ELR (cell line): ENCODE measurements at regions not wholly inside any gene's neighbourhood (a gene's known extent, or its start where the extent isn't known, plus 50 kb on each side); places are given as distances from the start of the nearest gene placed in this dataset.

Experiments
- DNase-seq: peaks from one replicate; pipeline ENCODE4 v3.0.0-alpha.2; 2015; ENCODE audit warnings: low read depth

GRCh38 chr9:10674586-10674985, 61.8 kb upstream of the PTPRD start:
- DNase-seq = no peak

- DNase-seq = no peak
Observed at GRCh38 chr9:10678010-10678409, 65.2 kb upstream of the PTPRD start.

DNA sequence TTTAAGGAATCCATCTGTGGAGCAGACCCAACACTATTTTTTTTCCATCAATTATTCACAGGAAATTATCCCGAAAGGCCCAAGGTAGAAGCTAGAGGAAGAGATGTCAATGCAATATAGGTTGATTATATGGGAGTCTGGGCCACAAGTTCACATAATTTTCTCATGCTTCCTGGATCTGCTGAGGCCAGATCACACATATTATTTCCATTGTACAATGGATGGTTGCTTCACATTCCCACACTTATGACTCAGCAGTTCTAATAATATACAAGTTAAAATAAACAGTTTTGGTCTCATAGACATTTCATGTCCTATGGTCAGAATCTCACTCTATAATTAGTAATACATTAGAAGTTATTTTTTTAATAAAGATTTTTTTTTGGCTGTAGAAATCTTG, 66.0 kb upstream of the PTPRD start:
- DNase-seq = no peak

- no peak for DNase-seq
Observed at GRCh38 chr9:10686943-10687342, 74.1 kb upstream of the PTPRD start.

DNA sequence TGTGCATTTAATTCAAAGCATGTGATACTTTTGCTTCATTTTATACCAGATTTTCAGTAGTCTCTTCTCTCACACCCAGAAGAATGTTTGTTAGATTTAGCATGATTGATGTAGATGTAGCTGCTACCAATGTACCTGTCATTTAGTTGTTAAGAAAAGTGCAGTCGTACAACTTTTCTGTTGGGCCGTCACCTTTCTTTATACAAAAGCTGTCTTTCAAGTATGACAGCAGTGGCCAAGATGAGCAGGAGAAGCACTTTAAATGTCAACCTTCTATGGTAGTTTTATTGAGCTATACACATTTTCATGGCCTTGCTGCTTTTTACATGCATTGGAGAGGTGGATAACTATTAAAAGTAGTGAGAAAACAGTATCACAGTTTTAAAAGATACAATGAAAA, 77.7 kb upstream of the PTPRD start:
- DNase-seq = no peak

GRCh38 chr9:10697044-10697443, 84.2 kb upstream of the PTPRD start:
- DNase-seq = no peak

DNA sequence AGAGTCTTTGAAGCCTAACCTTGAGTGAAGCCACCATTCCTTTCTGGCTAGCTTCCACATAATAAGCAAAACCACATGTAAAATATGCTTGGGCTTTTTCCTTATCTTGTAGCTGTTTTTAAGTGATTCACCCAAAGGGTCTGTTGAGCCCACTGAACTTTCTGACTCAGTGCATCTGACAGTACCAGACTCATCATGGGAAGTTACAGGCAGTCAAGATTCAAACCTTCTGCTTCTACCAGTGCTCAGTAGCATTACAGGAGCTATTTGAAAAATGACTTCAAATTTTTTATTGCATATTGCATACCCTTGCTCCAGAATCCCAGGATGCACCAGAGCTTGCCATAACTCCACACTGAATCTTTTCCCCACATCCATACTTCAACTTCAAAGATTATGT, 87.5 kb upstream of the PTPRD start:
- DNase-seq = no peak

DNA sequence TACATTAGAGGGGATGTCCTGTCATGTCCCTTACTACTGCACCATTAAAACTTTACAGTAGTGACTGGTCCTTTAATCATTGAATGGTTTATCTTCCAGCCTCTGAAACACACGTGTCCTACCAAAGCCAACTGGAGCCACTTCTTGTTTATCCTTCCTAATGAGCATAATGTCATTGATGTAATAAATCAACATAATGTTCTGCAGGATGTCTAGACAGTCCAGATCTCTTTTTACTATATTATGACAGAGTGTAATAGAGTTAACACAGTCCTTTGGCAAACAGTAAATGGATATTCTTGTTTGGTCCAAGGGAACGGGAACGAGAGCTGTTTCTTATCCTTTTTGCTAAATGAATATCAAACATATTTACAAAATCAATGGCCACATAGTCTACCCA, 88.1 kb upstream of the PTPRD start:
- no peak for DNase-seq

- no peak for DNase-seq
Observed at GRCh38 chr9:10701906-10702305, 89.1 kb upstream of the PTPRD start.

DNA sequence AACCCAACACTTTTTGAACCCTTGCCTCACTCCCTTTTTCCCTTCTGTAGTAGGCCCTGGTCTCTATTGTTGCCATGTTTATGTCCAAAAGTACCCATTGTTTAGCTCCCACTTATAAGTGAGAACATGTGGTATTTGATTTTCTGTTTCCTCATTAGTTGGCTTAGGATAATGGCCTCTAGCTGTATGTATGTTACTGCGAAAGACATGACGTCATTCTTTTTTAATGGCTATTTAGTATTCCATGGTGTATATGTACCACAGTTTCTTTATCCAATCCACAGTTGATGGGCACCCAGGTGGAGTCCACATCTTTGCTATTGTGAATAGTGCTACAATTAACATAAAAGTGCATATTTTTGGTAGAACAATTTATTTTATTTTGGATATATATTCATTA, 90.3 kb upstream of the PTPRD start:
- DNase-seq = no peak

GRCh38 chr9:10704720-10705119, 91.9 kb upstream of the PTPRD start:
- no peak for DNase-seq

GRCh38 chr9:10705383-10705782, 92.6 kb upstream of the PTPRD start:
- DNase-seq = no peak

DNA sequence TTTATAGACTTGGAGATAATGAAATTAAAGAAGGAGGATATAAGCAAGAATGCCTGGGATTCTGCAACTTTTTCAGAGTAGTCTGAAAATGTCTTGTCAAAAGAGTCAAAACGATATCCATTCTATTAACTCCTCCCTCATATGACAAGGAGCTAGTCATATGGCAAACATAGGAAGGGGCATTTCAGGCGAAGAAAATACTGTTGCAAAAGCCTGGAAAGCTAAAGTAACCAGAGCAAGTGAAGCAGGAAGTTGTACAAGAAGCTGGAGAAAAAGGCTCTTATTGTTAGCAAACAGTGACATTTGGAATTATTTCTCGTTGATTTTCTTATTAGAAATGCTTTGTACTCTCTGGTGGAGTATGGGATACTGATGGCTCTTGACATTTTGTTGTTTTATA, 94.0 kb upstream of the PTPRD start:
- no peak for DNase-seq

DNA sequence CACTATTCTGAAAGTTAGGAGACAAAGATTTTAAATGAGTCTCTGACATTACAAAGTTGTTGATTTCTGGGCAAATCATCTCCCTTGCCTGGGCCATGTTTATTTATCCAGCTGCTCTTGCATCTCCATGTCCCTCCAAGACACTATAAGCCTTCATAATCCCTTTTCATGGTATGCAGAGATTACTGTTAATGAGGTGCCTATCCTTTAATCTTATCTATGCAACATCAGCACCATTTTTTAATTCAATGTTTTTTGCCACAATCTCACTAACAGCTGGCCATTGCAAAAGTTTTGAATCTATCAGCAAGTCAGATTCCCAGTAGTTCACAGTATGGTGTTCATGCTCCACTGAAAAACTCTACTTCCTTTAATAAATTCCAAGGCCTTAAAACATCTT, 108.5 kb upstream of the PTPRD start:
- DNase-seq = no peak

DNA sequence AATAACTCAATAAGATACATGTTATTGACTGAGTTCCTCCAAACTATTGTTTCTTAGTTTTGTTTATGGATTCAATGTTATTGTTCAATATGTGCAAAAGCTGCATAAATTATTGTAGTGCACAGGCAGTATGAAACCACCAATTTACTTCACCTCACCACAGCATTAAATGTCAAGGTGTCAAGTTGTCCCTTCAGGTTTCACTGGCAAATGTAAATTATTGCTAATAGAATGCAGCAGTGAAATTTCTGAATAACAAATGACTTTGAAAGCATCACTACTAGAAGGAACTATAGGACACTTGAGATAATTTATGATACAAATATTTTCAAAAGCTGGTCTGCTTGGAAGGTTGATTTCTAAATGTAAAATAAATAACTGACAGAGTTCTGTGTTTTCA, 116.4 kb upstream of the PTPRD start:
- no peak for DNase-seq

- DNase-seq = no peak
Observed at GRCh38 chr9:10744669-10745068, 131.9 kb upstream of the PTPRD start.

DNA sequence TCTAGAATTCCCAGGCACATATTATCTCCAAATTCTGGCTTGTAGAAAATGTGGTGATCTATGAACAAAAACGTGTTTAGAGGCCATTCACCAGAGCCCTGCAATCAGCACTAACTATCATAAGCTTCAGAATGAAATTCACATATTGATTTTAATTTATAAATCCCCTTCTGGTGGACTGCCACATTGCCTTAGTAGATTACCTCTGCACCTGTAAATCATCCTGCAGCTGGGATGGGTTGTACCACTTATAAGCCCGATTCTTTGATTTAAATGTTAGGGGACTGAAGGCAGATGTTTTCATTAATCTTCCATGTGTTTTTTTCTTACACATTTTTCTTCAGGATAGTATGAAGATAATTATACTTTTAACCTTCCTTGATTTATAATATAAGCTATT, 140.7 kb upstream of the PTPRD start:
- no peak for DNase-seq

DNA sequence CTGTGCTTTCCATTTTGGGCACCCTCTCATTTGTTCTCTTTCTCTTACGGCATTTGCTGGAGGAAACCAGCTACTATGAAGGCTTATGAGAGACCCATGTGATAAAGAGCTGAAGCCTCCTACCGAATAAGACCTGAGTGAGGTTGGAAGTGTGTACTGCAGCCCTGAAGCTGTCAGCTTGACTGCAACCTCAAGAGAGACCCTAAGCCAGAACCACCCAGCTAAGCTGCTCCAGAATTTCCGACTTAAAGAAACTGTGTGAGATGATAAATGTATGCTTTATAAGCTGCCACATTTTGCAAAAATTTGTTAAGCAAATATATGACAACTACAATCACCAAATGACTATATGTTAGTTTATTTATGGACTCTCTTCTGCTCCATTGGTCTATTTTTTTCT, 151.7 kb upstream of the PTPRD start:
- DNase-seq = no peak

GRCh38 chr9:10773136-10773535, 160.3 kb upstream of the PTPRD start:
- no peak for DNase-seq

- no peak for DNase-seq
Observed at GRCh38 chr9:10774051-10774450, 161.2 kb upstream of the PTPRD start.

- DNase-seq = no peak
Observed at GRCh38 chr9:10785255-10785654, 172.5 kb upstream of the PTPRD start.

DNA sequence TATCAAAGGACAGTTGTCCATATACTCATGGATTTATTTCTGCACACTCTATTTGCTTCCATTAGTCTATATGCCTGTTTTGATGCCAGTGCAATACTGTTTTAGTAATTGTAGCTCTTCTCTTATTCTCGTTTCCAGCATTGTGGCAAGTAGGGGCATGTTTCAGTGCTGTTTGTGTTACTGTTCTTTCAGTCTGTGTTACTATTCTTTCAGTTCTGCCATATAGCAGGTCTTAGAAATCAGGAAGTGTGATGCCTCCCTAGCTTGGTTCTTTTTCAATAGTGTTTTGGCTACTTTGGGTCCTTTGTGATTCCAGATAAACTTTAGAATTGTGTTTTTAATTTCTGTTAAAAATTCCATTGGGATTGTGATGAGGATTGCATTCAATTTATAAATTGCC, 180.5 kb upstream of the PTPRD start:
- no peak for DNase-seq

DNA sequence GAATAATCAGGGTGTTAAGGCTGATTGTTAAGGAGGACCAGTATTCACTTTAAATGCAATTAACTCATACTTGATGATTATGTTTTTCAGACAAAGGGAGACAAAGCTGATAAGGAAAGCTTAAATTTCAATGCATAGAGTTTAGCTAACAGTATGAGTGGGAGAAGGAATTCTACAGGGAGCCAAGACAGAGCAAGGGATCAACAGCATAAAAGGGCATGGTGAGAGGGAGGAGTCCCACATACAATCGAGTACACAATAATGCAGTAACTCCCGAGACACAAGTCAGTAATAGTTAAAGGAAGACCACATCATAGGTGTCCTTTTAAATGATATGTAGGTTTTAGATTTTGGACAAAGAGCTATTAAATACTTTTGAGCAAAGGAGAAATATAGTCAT, 191.7 kb upstream of the PTPRD start:
- DNase-seq = no peak

DNA sequence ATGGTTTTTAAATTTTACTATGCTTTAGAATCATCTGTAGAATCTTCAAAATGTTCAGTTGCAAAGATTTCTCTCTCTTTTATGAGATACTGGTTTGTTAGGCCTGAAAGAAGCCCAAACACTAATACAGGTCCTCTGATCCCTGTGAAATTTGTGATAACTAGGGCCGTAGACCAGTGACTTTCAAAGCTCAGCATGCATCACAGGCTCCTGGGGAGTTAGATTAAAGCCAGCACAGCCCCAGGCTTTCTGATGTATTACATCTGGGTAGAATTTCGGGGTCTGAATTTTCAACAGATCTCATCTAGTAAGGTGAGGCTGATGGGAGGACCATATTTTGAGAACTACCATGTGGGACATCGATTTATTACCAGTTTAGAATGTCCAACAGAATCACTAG, 194.1 kb upstream of the PTPRD start:
- no peak for DNase-seq

- DNase-seq = no peak
Observed at GRCh38 chr9:10818206-10818605, 205.4 kb upstream of the PTPRD start.
